Esophagus squamous epithelium (tissue), 4 donors: ENCODE measurements at regions not wholly inside any gene's neighbourhood (a gene's known extent, or its start where the extent isn't known, plus 50 kb on each side); places are given as distances from the start of the nearest gene placed in this dataset.

Source experiments
- CTCF ChIP-seq, 6 experiments: fragments of 450-650 bp in 4 of 6; fragments of 200-600 bp in 2 of 6; sonication (generic) in 2 of 6; IDR thresholded peaks; one replicate each; pipeline ENCODE4 v1.5.1; 2016 to 2019; ENCODE audit warnings: antibody characterized with exemption in 6 of 6, mild to moderate bottlenecking in 4 of 6, moderate library complexity in 4 of 6
- POLR2A ChIP-seq, 4 donors: fragments of 450-650 bp; IDR thresholded peaks; one replicate each; pipeline ENCODE4 v1.6.1; 2017; ENCODE audit warnings: antibody characterized with exemption in 4 of 4, mild to moderate bottlenecking in 4 of 4, moderate library complexity in 3 of 4

- TF ChIP-seq CTCF (IDR thresholded peaks at IDR 0.05) (no peak), POLR2A (IDR thresholded peaks at IDR 0.05) (no peak)
Measured at GRCh38 chr15:97902140-97902780, 58.2 kb upstream of the ARRDC4 start.
